GM18505 (cell line): ENCODE measurements at regions not wholly inside any gene's neighbourhood (a gene's known extent, or its start where the extent isn't known, plus 50 kb on each side); places are given as distances from the start of the nearest gene placed in this dataset.
"Not testable (repeated sequence)": the region's sequence is repeated elsewhere in the genome, so short reads cannot be mapped to it uniquely, and the experiment has no call there.

Experiments used
- ATAC-seq: cut with Tn5 transposase; IDR thresholded peaks from one replicate; pipeline ENCODE4 v1.9.1; 2021; ENCODE audit not compliant: unreplicated experiment
- POLR2A ChIP-seq: IDR thresholded peaks from 4 replicates; pipeline ENCODE4 v1.6.1; 2011; ENCODE audit warnings: borderline replicate concordance; ENCODE audit not compliant: insufficient read depth, insufficient read length; ENCODE audit errors: extremely low read depth

- ATAC-seq, result no peak
- TF ChIP-seq POLR2A, result no peak
Observed at GRCh38 chr3:30477149-30477921, 129.1 kb upstream of the TGFBR2 start.

- ATAC-seq, result not testable (repeated sequence)
Observed at GRCh38 chr3:30479737-30480136, 126.7 kb upstream of the TGFBR2 start.

- not testable (repeated sequence) for ATAC-seq
Observed at GRCh38 chr3:30480156-30480555, 126.2 kb upstream of the TGFBR2 start.

GRCh38 chr3:30480587-30480986 lies 125.8 kb upstream of the TGFBR2 start:
- TF ChIP-seq POLR2A, result no peak
- no peak for ATAC-seq

GRCh38 chr3:30481241-30481640 lies 125.2 kb upstream of the TGFBR2 start:
- no peak for ATAC-seq
- TF ChIP-seq POLR2A, result no peak

GRCh38 chr3:30484229-30484628 lies 122.2 kb upstream of the TGFBR2 start:
- not testable (repeated sequence) for ATAC-seq

- no peak for ATAC-seq
- TF ChIP-seq POLR2A, result no peak
Observed at GRCh38 chr3:30486368-30486767, 120.0 kb upstream of the TGFBR2 start.

GRCh38 chr3:30488070-30488756 lies 118.2 kb upstream of the TGFBR2 start:
- ATAC-seq, result no peak
- no peak for TF ChIP-seq POLR2A

- no peak for TF ChIP-seq POLR2A
- no peak for ATAC-seq
Observed at GRCh38 chr3:30492322-30493192, 113.8 kb upstream of the TGFBR2 start.

GRCh38 chr3:30493911-30494311 lies 112.5 kb upstream of the TGFBR2 start:
- ATAC-seq, result no peak
- no peak for TF ChIP-seq POLR2A

- ATAC-seq, result no peak
- no peak for TF ChIP-seq POLR2A
Observed at GRCh38 chr3:30495172-30496065, 111.0 kb upstream of the TGFBR2 start.

- ATAC-seq, result no peak
- TF ChIP-seq POLR2A, result no peak
Observed at GRCh38 chr3:30496066-30496966, 110.1 kb upstream of the TGFBR2 start.
